ENCODE measurements at regions not wholly inside any gene's neighbourhood (a gene's known extent, or its start where the extent isn't known, plus 50 kb on each side); places are given as distances from the start of the nearest gene placed in this dataset.
"Not testable (repeated sequence)": the region's sequence is repeated elsewhere in the genome, so short reads cannot be mapped to it uniquely, and the experiment has no call there.

DNA sequence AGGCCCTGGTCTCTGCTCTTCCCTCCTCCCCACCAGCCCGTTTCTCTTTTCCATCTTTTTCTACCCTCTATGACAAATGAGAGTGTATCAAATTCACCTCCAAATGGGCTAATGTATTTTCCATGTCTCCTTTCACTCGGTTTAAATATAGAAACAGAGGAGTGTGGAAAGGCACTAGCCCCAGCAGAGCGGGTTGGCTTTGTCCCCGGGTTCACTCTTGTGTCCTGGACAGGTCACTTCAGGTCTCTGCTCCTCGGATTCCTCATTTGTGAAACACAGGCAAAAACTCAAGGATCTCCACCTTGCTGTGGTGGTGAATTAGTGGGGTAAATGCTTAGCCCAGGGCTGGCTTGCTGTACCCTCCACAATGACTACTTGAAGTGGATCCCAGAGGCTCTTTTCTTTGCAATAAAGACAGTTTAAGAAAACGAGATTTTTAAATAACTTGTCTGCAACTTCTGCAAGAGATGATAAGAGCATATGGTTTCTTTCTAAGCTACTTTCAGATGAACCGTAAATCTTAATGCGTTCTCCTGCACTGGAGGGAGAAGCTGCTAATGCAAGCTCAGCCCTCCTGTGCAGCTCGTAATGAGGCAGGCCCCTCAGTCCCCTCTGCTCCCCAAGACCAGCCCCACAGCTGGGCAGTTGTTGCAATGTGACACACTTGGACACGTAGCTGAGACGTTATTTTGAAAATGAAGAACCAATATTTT is 292.9 kb downstream of the THBS2 start:
- DNase-seq = no peak

DNA sequence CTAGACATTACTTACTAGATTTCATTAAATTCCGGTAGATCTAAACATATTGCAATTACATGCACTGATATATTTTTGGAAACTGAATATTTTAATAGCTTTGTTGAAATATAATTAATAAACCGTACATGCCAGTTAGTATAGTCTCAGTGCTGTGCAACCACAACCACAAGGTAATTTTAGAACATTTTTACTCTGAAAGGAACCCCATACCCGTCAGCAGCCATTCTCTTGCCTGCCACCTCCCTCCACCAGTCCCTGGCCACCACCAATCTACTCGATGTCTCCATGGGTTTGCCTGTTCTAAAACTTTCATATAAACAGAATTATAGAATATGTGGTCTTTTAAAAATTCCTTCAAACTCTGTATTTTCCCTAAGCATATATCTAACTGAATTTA is 293.9 kb downstream of the THBS2 start:
- no peak for DNase-seq

DNA sequence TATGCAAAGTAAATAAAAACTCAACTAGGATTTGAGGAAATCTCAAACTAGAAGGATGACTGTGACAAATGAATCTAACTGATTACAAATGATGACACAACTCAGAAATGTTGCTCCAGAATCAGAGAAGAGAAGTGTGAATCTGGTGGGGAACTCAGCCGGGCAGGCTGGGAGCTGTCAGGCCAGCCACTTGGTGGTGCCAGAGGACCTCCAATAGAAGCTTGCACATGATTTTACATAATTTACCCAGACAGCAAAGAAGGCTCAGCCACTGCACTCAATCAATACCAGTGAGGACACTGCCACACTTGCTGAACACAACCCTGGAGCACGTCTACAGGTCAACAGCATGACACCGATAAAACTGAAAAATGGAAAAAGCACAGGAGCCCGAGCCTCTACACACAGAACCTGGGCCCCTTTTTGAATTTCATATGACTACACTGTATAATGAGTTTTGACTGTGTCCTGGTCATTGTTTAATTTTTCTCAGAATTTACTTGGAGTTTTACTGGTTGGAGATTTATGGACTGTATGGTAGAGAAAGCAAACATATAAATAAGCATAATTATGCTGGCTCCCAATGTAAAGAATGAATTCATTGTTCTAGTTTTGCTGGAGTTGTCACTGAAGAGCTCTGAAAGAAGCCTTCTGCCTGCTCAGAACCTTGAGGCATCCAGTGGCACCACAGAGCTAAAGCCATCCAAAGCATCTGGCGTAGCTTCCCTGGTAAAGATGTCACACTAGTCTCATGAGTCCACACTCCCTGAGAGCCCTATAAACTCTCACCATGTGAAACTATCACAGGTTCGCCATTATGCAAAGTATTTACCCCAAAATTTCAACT is 296.5 kb downstream of the THBS2 start:
- DNase-seq = peak; percentile 86

DNA sequence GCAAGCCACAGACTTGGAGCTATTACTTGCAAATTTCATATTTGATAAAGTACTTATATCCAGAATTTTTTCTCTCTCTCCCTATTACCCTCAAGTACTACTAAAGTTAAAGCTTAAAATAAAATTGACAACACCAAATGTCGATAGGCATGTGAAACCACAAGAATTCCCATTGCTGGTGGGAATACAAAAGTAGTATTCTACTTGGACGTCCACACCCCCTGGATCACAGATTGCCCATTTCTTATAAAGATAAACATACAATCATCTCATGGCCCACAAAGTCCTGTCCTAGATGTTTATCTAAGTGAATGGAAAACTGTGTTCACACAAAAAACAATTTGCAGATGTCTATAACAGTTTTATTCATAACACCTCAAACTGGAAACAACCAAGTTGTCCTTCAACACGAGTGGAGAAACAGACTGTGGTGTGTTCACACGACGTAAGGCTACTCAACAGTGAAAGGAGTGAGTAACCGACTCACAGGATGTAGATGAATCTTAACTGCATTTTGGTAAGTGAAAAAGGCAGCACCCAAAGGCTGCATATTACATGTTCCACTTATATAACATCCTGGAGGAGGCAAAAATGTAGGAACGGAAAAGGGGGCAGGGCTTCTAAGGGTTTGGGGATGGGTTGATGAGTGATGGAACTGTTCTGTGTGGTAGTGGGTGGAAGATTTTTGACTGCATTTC is 297.4 kb downstream of the THBS2 start:
- DNase-seq = no peak

DNA sequence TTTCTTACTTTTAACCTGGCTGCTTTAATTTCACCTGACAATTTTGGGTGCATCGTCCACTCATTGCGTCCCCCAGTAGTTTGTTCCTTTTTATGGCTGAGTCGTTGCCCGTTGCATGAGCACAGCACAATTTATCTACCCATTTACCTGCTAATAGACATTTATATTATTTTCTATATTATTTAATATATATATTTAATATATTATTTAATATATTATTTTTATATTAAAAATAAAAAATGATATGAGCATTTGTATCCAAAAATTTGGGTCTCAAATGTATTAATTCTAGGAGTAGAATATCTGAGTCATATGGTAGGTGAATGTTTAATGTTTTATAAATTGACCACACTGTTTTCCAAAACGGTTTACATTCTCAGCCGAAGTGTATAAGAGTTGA is 300.2 kb downstream of the THBS2 start:
- no peak for DNase-seq

DNA sequence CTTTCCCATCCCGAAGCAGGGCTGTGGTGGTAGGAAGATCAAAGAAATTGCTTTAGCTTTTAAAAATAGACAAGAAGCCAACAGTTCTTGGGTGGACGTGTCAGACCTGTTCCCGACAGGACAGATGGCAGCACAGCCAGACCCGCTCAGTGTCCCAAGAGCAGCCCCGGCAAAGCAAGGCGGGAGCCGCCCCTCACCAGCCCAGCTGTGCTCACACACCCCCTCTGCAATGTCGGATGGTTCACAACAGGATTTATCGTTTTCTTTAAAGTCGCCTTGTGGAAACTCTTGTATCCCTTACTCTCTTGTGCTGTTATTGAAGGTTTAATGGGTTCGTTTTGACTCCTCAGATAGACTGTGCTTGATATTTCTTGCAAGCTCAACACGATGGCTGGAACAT is 302.4 kb downstream of the THBS2 start:
- DNase-seq = no peak

DNA sequence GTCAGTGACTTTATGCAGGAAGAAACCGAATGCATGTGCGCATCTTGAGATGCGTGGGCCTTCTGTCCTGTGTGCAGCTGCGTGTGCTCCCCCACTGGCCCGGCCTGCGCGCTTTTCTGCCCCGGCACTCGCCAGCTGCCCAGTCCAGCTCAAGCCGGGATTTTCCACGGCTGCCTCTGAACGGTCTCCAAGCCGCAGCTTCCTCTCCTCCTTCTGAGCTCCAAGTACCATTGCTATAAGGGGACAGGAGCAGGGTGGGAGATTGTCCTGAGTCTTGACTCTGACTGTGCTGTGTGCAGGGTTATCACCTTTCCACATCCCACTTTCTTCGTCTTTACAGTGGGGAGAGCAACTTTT is 302.8 kb downstream of the THBS2 start:
- no peak for DNase-seq

DNA sequence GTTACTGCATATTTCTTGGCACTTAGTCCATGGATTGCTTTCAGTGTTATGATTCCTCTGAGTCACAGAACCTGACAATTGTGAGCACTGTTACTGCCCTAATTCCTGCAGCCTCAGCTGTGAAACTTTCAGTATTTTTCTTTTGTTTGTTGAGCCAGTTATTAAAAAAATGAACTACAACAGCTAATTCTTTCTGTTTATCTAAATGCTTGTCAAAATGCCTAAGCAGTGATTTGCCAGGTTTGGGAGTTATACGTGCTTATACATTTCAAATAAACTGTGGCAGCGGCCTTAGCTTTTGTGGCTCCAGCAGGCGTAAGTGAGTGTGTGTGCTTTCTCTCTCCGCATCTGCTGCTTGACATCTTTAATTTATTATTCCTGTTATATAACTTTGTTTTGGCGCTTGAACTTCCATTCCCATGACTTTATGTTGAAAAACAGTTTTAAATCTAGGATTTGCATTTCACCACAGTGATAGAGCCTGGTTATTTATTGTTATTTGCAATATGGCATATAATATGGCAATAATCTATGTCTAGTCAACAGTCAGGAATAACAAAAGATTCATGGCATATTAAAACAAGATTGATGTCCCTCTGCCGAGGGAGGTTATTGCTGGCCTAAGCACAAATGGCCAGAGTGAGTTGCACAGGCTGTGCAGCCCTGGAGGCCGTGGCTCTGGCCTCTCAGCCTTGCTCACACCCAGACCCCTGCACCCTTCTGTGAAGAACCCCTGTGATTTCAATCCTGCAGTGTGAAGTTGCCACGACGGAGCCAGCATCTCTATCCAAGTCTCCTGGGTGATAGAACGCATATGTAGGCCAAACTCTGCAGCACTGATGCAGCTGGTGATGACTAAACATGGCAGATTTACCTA is 303.4 kb downstream of the THBS2 start:
- DNase-seq = no peak

DNA sequence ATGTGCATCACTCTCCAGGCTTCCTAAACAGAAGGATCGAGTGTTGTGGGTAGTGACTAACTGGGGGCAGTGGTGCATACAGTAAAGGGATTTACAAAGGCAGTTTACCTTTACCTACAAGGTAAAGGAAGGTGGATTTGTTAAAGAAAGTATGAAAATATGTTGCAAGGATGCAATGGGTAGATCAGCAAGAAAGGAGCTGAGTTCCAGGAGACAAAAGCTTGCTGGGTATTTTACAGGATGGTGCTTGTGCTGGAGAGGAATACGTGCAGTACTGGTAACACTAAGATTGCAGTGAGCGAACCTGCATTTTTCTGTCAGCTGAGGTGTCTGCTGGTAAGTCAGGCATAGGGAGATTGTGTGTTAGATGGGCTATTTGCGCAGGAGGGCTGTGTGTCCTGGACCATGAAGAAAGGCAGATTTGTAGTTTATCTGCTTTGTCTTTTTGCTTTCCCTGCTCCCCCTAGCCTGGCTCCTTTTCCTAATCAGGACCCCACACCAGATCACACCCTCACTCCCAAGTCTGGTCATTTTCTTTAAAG is 304.6 kb downstream of the THBS2 start:
- no peak for DNase-seq

DNA sequence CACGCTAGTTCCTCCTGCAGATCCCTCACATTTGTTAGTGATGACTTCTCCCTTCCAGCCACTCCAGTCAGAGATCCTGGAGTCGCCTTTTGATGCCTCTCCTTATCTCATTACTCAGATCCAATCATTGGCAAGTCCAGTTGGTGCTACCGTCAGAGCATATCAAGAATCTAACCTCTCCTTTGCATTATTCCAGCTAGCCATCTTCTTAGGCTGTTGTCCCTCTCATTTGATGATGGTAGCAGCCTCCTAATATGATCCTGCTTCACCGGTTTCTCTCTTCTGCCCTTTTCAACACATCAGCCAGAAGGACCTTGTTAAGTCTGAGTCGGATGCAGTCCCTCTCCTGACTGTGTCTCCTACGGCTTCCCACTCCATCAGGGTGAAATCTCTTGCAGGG is 305.6 kb downstream of the THBS2 start:
- DNase-seq = no peak

DNA sequence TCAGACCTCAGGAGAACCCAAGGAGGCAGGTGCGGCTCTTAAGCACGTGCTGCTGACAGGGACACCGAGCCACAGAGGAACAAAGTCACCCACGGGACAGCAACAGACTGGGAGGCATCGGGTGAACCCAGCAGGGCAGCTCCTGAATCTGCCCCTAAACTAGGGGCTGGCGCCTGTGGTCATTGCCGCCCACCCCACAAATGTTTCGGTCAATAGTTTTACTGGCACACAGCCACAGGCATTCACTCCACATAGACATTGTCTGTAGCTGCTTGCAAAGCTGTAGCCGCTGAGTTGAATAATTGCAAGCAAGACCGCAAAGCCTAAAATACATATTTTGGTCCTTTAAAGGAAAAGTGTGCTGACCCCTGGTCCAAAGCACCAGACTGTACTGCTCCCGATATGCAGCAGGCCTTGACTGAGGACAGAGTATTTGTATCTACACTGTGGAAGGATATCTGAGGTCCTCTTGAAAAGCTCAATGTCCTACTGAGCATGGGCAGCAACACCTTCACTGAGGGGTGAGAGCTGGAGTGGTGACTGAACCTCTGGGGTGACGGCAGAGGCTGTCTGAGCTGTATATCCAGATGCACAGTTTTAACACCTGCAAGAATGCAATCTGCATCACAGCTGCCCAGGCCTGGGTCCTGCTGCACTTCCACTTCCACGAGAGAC is 310.3 kb downstream of the THBS2 start:
- no peak for DNase-seq

DNA sequence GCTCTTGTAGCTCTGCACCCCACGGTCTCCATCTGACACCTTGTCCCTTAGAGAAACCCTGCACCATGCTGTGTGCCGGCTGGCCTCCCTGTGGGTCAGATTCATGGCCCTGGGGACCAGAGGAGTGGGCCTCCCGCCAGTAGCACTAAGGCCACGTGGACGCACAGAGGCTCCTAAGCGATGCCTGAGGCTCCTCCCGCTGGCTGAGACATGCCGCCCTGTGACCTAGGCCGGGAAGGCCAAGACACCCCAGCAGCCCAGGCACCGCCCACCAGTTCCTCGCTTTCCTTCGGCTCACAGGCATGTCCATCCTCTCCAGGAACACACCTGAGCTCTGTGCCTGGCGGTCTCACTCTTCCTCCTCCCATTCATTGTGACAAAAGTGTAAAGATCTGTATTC is 311.0 kb downstream of the THBS2 start:
- no peak for DNase-seq

DNA sequence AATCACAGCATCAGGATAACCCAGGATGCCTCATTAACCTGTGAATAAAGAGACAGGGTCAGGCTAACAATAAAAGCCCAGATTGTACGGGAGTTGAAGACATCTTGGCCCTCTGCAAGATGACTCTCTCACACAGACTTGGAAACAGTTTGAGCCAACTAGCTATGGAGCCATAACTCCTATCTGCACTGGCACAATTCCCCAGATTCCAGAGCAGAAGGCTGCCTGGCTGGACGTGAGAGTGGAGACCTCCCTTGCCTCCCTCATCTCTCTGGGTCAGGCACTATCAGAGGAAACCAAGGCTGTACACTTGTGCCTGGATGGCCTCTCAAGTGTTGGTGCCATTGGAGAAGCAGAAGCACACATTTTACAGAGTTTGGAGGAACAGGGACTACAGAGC is 312.6 kb downstream of the THBS2 start:
- DNase-seq = no peak

DNA sequence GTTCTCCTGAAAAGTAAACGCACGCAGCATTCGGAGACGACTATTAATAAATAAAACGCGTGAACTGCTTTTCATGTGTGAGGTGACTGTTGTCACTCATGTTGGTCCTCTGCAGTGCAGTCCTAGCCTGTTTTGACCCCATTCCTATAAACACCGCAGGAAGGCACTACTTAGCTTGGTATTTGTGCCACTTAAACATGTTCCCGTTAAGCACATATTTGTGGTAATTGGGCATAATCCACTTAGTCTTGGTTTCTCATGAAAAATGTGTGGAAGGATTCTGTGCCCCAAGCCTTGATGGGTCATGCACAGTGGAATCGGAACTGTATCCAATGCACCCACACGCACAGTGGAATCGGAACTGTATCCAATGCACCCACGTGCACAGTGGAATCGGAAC is 313.9 kb downstream of the THBS2 start:
- DNase-seq = no peak

DNA sequence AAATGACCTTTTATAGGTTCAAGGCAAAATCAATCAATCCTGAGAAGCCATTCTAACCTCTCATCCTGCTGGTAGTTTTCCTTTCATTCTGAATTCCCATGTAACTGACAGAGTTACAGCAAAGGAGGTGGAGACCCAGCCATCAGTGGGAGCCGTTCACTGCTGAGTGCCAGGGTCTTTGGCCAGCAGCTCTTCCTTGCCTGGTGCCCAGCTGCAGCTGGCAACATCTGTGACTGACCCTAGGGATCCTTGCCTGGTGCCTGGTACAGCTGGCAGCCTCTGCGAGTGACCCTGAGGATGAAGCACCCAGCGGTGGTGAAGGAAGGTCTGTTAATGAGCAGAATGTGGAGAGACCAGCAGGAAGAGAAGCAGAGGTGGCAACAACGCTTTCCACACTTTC is 314.6 kb downstream of the THBS2 start:
- DNase-seq = no peak

DNA sequence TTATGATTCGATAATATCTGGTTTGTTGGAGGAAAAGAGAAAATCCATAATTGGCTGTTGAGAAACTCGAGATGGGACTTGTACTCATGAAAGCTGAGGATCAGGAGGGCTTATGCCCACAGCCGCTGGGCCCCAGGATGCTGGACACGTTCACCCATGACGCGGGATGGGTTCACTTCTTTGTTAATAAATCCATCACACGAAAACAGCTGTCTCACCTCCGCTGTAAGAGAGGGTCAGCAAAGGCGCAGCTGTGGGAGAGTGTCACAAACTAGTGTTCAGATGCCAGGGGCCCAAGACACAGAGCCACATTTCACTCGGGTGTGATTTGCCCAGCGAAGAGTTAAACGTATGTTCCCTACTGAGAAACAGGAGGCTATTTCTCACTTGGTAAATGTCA is 315.1 kb downstream of the THBS2 start:
- no peak for DNase-seq

DNA sequence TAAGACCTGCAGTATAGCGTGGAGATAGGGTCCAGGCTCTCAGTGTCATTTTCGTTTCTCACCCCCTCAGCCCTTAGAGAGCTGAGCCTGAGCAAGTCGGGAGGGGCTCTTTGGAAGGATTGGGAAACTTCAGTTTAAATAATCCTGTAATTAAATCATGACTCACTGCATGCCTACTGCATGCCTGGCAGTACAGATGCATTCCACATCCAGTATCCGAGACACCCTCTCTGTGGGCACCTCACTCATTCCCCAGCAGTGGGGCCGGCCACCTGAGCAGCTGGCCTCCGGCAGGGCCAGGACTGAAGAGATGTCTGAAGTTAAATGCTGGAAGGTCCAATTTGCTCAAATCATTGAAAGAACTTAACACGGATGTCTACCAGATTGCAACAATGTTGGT is 316.6 kb downstream of the THBS2 start:
- DNase-seq = no peak

DNA sequence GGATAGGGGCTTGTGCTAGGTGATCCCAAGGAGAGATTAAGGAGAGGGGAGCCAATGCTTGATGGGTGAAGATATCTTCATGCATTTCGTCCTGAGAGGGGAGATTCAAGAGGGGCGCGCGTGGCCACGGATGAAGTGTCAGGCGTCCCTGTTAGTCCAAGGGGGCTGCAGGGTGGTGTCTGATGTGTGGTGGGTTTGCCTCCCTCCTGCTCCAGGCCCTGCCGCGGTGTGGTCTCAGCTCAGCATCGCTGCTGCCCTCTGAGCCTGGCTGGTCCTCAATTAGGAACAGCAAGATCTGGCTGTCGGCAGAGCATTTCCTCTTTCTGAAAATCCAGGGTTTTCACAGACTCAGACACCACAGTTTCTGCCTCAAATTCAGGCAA is 318.0 kb downstream of the THBS2 start:
- peak; percentile 22 for DNase-seq

DNA sequence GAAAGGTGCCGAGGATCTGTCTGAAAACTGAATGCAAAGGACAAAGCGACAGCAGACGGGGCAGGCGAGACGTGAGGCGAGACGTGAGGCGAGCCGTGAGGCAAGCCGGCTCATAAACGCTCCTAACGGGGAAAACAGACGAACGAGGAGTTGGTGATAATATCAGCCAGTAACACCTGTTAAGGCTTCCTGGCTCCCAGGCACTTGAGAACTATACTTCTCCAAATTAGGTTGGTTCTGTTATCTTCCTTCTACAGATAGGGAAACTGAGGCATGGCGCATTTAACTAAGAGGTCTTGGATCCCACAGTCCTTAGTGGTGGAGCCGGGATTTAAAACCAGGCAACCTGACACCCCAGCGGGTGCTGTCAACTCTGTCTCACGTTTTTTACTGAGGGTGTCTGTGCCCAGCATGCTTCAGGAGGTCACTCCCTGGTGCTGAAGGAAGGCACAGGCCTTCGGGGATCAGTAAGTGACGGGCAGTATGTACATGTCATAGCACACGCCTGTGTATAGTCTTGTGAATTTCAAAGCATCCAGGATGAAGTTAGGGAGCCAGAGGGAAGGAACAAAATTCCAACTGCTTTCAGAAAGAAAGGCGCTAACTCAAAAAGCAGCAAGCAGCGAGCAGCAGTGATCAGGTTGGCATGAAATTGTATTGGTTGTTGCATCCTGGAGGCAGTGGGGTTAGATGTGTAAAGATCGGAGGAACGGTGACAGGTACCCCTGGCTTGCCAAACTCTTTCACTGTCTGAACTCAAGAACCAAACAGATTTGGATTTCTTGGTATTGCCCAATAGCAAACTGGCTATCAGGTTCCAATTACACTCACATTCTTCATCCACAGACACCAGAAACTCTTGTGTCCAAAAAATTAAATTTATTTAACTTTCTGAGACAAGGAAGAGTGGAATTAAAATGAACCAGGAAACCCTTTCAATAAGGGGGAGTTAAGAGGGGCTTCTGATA is 318.7 kb downstream of the THBS2 start:
- DNase-seq = no peak

DNA sequence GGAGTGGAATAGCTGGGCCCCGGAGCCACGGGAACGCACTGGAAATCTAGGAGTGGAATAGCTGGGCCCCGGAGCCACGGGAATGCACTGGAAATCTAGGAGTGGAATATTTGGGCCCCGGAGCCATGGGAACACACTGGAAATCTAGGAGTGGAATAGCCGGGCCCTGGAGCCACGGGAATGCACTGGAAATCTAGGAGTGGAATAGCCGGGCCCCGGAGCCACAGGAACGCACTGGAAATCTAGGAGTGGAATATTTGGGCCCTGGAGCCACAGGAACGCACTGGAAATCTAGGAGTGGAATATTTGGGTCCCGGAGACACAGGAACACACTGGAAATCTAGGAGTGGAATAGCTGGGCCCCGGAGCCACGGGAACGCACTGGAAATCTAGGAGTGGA is 321.5 kb downstream of the THBS2 start:
- not testable (repeated sequence) for DNase-seq

DNA sequence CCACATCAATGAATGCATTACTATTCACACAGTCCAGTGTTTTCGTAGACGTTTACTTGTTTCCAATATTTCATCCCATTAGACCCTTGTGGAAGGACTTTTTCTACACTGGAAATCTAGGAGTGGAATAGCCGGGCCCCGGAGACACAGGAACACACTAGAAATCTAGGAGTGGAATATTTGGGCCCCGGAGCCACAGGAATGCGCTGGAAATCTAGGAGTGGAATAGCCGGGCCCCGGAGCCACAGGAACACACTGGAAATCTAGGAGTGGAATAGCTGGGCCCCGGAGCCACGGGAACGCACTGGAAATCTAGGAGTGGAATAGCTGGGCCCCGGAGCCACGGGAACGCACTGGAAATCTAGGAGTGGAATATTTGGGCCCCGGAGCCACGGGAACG is 322.6 kb downstream of the THBS2 start:
- DNase-seq = not testable (repeated sequence)
